HepG2 (cell line): ENCODE measurements at regions not wholly inside any gene's neighbourhood (a gene's known extent, or its start where the extent isn't known, plus 50 kb on each side); places are given as distances from the start of the nearest gene placed in this dataset.

ENCODE experiments used
- ATAC-seq: fragments of 200-7000 bp; cut with Tn5 transposase; 3 replicates; pipeline ENCODE4 v1.9.1; 2020; ENCODE audit warnings: mild to moderate bottlenecking, moderate library complexity
- BruUV-seq: library from RNA; stranded (reverse); fragments of 400-500 nt; replicated peaks from 2 replicates; lab custom pipeline; 2021; lab: Mats Ljungman, UMichigan
- CTCF ChIA-PET: fragments of 300-600 bp; formaldehyde crosslinking; extraction: SDS; loops from one replicate; lab custom pipeline; 2021; ENCODE audit warnings: low total read pairs, inconsistent platforms, low intra/inter-chr PET ratio; lab: Yijun Ruan, JAX
- POLR2A ChIA-PET: fragments of 350-600 bp; sonication (Branson Sonifier 250); formaldehyde crosslinking; loops from one replicate; lab custom pipeline; 2020; ENCODE audit warnings: antibody characterized with exemption, inconsistent platforms; lab: Yijun Ruan, JAX
- DNase-seq: peaks from one replicate; pipeline ENCODE4 v3.0.0-alpha.2; 2015; ENCODE audit warnings: low spot score
- FAIRE-seq: peaks from 3 replicates; lab custom pipeline; 2011; peaks lifted over from hg19 to GRCh38; lab: Jason Lieb, UNC
- H2AFZ ChIP-seq: one replicate; pipeline ENCODE4 v1.6.1; 2011; ENCODE audit warnings: low read length, inconsistent platforms
- H3K27ac ChIP-seq: fragments of 300-600 bp; 3 replicates; pipeline ENCODE4 v1.8.0; 2011; ENCODE audit warnings: mixed run types, mild to moderate bottlenecking, mixed read lengths, low read length, inconsistent platforms; ENCODE audit not compliant: insufficient read depth; ENCODE audit errors: extremely low read length
- H3K27me3 ChIP-seq, 2 experiments: fragments of 200-600 bp in 1 of 2; 2 replicates in 1 of 2; 3 replicates in 1 of 2; pipeline versions ENCODE4 v1.6.0 to v1.8.0; 2011; ENCODE audit warnings: low read length in 2 of 2, mild to moderate bottlenecking in 2 of 2, moderate library complexity in 2 of 2, inconsistent platforms in 1 of 2; ENCODE audit not compliant: insufficient read depth in 2 of 2, control insufficient read depth in 1 of 2
- H3K36me3 ChIP-seq, 2 experiments: fragments of 200-600 bp in 1 of 2; replicated peaks in 1 of 2; 2 replicates in 1 of 2; 3 replicates in 1 of 2; pipeline versions ENCODE4 v1.5.1 to v1.8.0; 2011; ENCODE audit warnings: low read length in 2 of 2, inconsistent platforms in 1 of 2; ENCODE audit not compliant: insufficient read depth in 2 of 2, control insufficient read depth in 1 of 2
- H3K4me1 ChIP-seq: 2 replicates; pipeline ENCODE4 v1.5.1; 2012; ENCODE audit warnings: low read length, inconsistent platforms; ENCODE audit not compliant: insufficient read depth
- H3K4me2 ChIP-seq: 2 replicates; pipeline ENCODE4 v1.6.0; 2011; ENCODE audit warnings: low read depth, low read length, inconsistent platforms
- H3K4me3 ChIP-seq, 3 experiments: fragments of 200-600 bp in 1 of 3; sonication (generic), shearing (Covaris generic) in 1 of 3; replicated peaks in 1 of 3; 2 replicates each; pipeline ENCODE4 v1.5.1; 2011 to 2016; ENCODE audit warnings: low read length in 3 of 3, inconsistent platforms in 2 of 3, low read depth in 2 of 3, mild to moderate bottlenecking in 2 of 3, control low read depth in 1 of 3, mixed read lengths in 1 of 3; ENCODE audit not compliant: insufficient read depth in 1 of 3
- H3K79me2 ChIP-seq: one replicate; pipeline ENCODE4 v1.6.1; 2011; ENCODE audit warnings: low read length, inconsistent platforms; ENCODE audit not compliant: insufficient read depth
- H3K9ac ChIP-seq: 2 replicates; pipeline ENCODE4 v1.6.0; 2011; ENCODE audit warnings: mild to moderate bottlenecking, low read depth, low read length, inconsistent platforms; ENCODE audit not compliant: insufficient read depth
- H3K9me3 ChIP-seq: 2 replicates; pipeline ENCODE4 v1.5.1; 2012; ENCODE audit warnings: mild to moderate bottlenecking, low read length
- H4K20me1 ChIP-seq: 2 replicates; pipeline ENCODE4 v1.6.0; 2011; ENCODE audit warnings: inconsistent platforms, mild to moderate bottlenecking, low read length, moderate library complexity; ENCODE audit not compliant: insufficient read depth
- ATM ChIP-seq: fragments of 450-650 bp; IDR thresholded peaks from 2 replicates; pipeline ENCODE4 v1.7.1; 2017; ENCODE audit warnings: mild to moderate bottlenecking, borderline replicate concordance
- GATA4 ChIP-seq: sonication (generic); IDR thresholded peaks from 2 replicates; pipeline ENCODE4 v1.6.1; 2016; ENCODE audit warnings: antibody characterized with exemption, low read depth, borderline replicate concordance
- MTA1 ChIP-seq: sonication (generic); formaldehyde crosslinking; IDR thresholded peaks from 2 replicates; pipeline ENCODE4 v1.4.0; 2020; ENCODE audit warnings: missing genetic modification reagents, mild to moderate bottlenecking, borderline replicate concordance
- ZFP36 ChIP-seq: fragments of 150-350 bp; IDR thresholded peaks from 2 replicates; pipeline ENCODE4 v1.6.1; 2018; ENCODE audit warnings: borderline replicate concordance, low read length, low read depth; ENCODE audit not compliant: partially characterized antibody
- ZNF382 ChIP-seq: sonication (generic); formaldehyde crosslinking; IDR thresholded peaks from 2 replicates; pipeline ENCODE4 v1.5.0; 2020; ENCODE audit warnings: missing genetic modification reagents, mild to moderate bottlenecking, borderline replicate concordance
- WGBS: methylation state at CpG from one replicate; pipeline ENCODE4 v1.1.6; 2017; ENCODE audit warnings: low lambda C conversion rate; 5-methylcytosine and 5-hydroxymethylcytosine counted together
- in situ Hi-C: cut with HindIII; loops from 2 replicates; pipeline ENCODE4 v1.10.0; 2017; ENCODE audit warnings: low pct_unique_long_range_greater_than_20kb; ENCODE audit not compliant: extremely low pct_ligation_motif_present
- intact Hi-C: fragments of 100-400 bp; cut with micrococcal nuclease; formaldehyde crosslinking; loops from one replicate; pipeline ENCODE4 v1.10.0; 2022; ENCODE audit not compliant: unreplicated experiment
- TF ChIP-seq, protein P1 (sequence below): sonication (generic); formaldehyde crosslinking; IDR thresholded peaks from 2 replicates; pipeline ENCODE4 v1.4.0; 2020; ENCODE audit warnings: low read depth, missing genetic modification reagents

DNA sequence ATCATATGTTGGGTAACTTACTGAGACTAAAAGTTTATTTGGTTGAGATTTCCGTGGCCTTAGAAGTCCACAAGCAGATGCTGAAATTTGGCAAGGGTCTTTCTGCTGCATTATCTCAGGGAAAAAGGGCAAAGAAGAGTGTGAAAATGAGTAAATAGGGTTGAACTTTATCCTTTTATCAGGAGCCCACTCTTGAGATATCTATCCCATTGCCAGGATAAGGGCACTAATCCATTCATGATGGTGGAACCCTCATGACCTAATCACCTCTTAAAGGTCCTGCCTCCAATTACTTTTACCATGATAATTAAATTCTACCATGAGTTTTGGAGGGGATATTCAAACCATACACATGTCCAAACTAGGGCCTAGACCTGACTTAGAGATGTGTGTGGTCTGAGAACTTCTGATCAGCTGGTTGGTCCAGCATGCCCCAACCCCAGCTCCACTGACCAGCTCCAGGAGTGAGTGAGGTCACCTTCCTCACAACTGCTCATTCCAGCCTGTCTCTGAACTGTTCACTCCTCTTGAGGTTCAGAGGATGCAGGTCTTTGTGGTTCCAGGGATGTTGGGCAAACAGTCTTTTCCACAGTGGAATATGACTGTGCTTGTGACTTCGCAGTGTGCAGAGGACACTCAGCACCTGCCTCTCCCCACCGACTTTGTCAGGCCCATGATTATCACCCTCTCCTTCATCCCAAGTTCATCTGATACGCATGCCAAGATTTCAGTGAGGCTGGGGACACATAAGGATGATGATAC is 130.1 kb upstream of the TOP3B start:
- Histone ChIP-seq H3K9ac (no peak overlapping the region), H3K27me3 (peaks cover 0 to 6% of the 10 kb centered on the region in 2 experiments; a peak in 1 of 5 replicates), H2AFZ (no peak overlapping the region), H3K4me1 (no peaks in the 10 kb centered on the region), H4K20me1 (no peaks in the 10 kb centered on the region), H3K4me3 (no peak overlapping the region), H3K27ac (no peak overlapping the region), H3K36me3 (no peaks in the 10 kb centered on the region), H3K79me2 (no peaks in the 10 kb centered on the region), H3K9me3 (no peaks in the 10 kb centered on the region), H3K4me2 (no peak overlapping the region)
- no peak for TF ChIP-seq GATA4
- TF ChIP-seq ZNF382 (CRISPR knock-in tag) = no peak
- TF ChIP-seq ZFP36 = no peak
- TF ChIP-seq, protein P1, sequence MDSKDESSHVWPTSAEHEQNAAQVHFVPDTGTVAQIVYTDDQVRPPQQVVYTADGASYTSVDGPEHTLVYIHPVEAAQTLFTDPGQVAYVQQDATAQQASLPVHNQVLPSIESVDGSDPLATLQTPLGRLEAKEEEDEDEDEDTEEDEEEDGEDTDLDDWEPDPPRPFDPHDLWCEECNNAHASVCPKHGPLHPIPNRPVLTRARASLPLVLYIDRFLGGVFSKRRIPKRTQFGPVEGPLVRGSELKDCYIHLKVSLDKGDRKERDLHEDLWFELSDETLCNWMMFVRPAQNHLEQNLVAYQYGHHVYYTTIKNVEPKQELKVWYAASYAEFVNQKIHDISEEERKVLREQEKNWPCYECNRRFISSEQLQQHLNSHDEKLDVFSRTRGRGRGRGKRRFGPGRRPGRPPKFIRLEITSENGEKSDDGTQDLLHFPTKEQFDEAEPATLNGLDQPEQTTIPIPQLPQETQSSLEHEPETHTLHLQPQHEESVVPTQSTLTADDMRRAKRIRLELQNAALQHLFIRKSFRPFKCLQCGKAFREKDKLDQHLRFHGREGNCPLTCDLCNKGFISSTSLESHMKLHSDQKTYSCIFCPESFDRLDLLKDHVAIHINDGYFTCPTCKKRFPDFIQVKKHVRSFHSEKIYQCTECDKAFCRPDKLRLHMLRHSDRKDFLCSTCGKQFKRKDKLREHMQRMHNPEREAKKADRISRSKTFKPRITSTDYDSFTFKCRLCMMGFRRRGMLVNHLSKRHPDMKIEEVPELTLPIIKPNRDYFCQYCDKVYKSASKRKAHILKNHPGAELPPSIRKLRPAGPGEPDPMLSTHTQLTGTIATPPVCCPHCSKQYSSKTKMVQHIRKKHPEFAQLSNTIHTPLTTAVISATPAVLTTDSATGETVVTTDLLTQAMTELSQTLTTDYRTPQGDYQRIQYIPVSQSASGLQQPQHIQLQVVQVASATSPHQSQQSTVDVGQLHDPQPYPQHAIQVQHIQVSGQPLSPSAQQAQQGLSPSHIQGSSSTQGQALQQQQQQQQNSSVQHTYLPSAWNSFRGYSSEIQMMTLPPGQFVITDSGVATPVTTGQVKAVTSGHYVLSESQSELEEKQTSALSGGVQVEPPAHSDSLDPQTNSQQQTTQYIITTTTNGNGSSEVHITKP (CRISPR knock-in tag) = no peak
- TF ChIP-seq MTA1 = no peak
- TF ChIP-seq ATM = no peak
- ChIA-PET CTCF (no interaction called here), POLR2A (no interaction called here)
- no peak for ATAC-seq
- DNase-seq = no peak
- BruUV-seq = no TSS peak
- 19% methylated on average over 4 of the region's 4 CpGs for WGBS
- intact Hi-C loops = no loop called here
- no peak for FAIRE-seq
- in situ Hi-C loops = no loop called here
